ENCODE measurements at regions not wholly inside any gene's neighbourhood (a gene's known extent, or its start where the extent isn't known, plus 50 kb on each side); places are given as distances from the start of the nearest gene placed in this dataset.
"Not testable (repeated sequence)": the region's sequence is repeated elsewhere in the genome, so short reads cannot be mapped to it uniquely, and the experiment has no call there.

GRCh38 chr1:74869702-74870101 lies 136.8 kb downstream of the TYW3 start:
- no peak overlapping the region for H3K27ac ChIP-seq
- no peaks in the 10 kb centered on the region for H3K9me2 ChIP-seq (ENCODE audit: insufficient read depth)
- TF ChIP-seq EZH2phosphoT487 (IDR thresholded peaks at IDR 0.05; ENCODE audit: insufficient read depth, low read depth), result no peak
- no peak for TF ChIP-seq EZH2 (IDR thresholded peaks at IDR 0.05; ENCODE audit: insufficient read depth, poor library complexity, severe bottlenecking)
- H3K4me1 ChIP-seq (ENCODE audit: insufficient read depth), result no peaks in the 10 kb centered on the region
- in situ Hi-C loops (cut with MboI), result no loop called here
- no peaks in the 10 kb centered on the region for H3K27me3 ChIP-seq (replicated peaks; ENCODE audit: insufficient read depth)
- H3F3A ChIP-seq (ENCODE audit: insufficient read depth), result no peaks in the 10 kb centered on the region
- H3K79me2 ChIP-seq (ENCODE audit: insufficient read depth), result no peaks in the 10 kb centered on the region
- no peaks in the 10 kb centered on the region for H3K9me3 ChIP-seq (ENCODE audit: low read depth)
- H3K4me3 ChIP-seq, result no peak overlapping the region
- H3K9ac ChIP-seq, result no peak overlapping the region
- 0% methylated on average over 1 of the region's 1 CpG for WGBS, 2 experiments (ENCODE audit: low coverage in 1 of 2, low lambda C conversion rate in 2 of 2, missing lambda C conversion rate in 2 of 2)
- H2AFZ ChIP-seq, result no peak overlapping the region
- DNase-seq, result no peak
- no peaks in the 10 kb centered on the region for H3K36me3 ChIP-seq (ENCODE audit: low read depth)
- no peak overlapping the region for H3K4me2 ChIP-seq (ENCODE audit: unreplicated experiment)
- H4K20me1 ChIP-seq (ENCODE audit: insufficient read depth), result no peaks in the 10 kb centered on the region

- H3K79me2 ChIP-seq (ENCODE audit: insufficient read depth); in situ Hi-C loops (cut with MboI); H2AFZ ChIP-seq; DNase-seq; H3F3A ChIP-seq (ENCODE audit: insufficient read depth); H3K9me3 ChIP-seq (ENCODE audit: low read depth); H3K36me3 ChIP-seq (ENCODE audit: low read depth); H3K4me1 ChIP-seq (ENCODE audit: insufficient read depth); H3K4me2 ChIP-seq (ENCODE audit: unreplicated experiment); H3K4me3 ChIP-seq; H3K27me3 ChIP-seq (replicated peaks; ENCODE audit: insufficient read depth); H3K27ac ChIP-seq; H3K9ac ChIP-seq; H4K20me1 ChIP-seq (ENCODE audit: insufficient read depth); H3K9me2 ChIP-seq (ENCODE audit: insufficient read depth): not testable (repeated sequence)
- 69 to 73% methylated on average over 14 of the region's 14 CpGs for WGBS, 2 experiments (ENCODE audit: low coverage in 1 of 2, low lambda C conversion rate in 2 of 2, missing lambda C conversion rate in 2 of 2)
These were observed 144.4 kb downstream of the TYW3 start for GRCh38 chr1:74877366-74877765.

DNA sequence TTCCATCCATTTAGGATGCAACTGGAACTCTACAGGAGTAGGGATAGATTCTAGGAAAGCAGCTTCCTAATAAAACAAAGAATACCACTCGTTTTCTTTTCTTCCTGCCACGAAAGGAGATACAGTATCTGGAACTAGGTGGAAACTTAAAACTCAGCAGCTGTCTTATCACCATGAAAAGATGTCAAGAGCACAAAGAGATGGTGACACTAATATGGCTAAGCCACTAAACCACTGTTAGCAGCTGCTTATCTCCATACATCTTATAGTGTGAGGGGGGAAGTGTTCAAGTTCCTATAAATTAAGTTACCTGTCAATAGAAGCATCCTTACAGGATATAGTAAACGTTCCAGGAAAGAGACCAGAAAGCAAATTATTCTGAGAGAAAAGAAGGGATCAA lies 162.5 kb downstream of the TYW3 start:
- DNase-seq, result no peak
- Histone ChIP-seq H3K36me3 (ENCODE audit: low read depth) (no peaks in the 10 kb centered on the region), H3K4me1 (ENCODE audit: insufficient read depth) (no peaks in the 10 kb centered on the region), H3K79me2 (ENCODE audit: insufficient read depth) (no peaks in the 10 kb centered on the region), H3F3A (ENCODE audit: insufficient read depth) (no peaks in the 10 kb centered on the region), H2AFZ (no peak overlapping the region), H3K9me2 (ENCODE audit: insufficient read depth) (no peaks in the 10 kb centered on the region), H3K27me3 (replicated peaks; ENCODE audit: insufficient read depth) (no peaks in the 10 kb centered on the region), H4K20me1 (ENCODE audit: insufficient read depth) (no peaks in the 10 kb centered on the region), H3K9me3 (ENCODE audit: low read depth) (no peaks in the 10 kb centered on the region), H3K9ac (no peak overlapping the region), H3K4me2 (ENCODE audit: unreplicated experiment) (no peak overlapping the region), H3K27ac (no peak overlapping the region), H3K4me3 (no peak overlapping the region)
- in situ Hi-C loops (cut with MboI), result no loop called here
- 5 to 6% methylated on average over 3 of the region's 3 CpGs for WGBS, 2 experiments (ENCODE audit: low coverage in 1 of 2, low lambda C conversion rate in 2 of 2, missing lambda C conversion rate in 2 of 2)
- TF ChIP-seq EZH2 (IDR thresholded peaks at IDR 0.05; ENCODE audit: insufficient read depth, poor library complexity, severe bottlenecking), result no peak
- no peak for TF ChIP-seq EZH2phosphoT487 (IDR thresholded peaks at IDR 0.05; ENCODE audit: insufficient read depth, low read depth)

- Histone ChIP-seq H4K20me1 (ENCODE audit: insufficient read depth) (no peaks in the 10 kb centered on the region), H3K4me3 (no peak overlapping the region)
- in situ Hi-C loops (cut with MboI), result no loop called here
These were observed 175.2 kb downstream of the TYW3 start for GRCh38 chr1:74908131-74908530.

DNA sequence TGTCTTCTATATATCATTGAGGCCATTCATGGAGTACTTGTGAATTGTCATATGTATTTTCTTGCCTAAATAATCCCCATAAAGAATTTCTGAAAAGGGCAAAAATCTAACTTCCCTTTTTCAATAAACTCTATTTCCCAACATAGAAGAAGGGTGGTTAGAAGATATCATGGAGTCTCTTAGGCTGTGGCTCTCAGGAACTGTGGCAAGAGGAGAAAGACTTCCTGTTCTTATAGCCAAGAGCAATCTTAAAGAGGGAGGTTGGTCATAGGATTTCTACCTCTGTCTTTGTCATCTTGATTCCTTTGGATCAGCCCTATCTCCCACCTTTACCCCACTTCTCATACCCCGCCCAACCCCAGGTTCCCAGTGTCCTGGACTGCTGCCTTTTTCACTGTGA lies 175.8 kb downstream of the TYW3 start:
- Histone ChIP-seq H3K4me2 (ENCODE audit: unreplicated experiment) (no peak overlapping the region), H4K20me1 (ENCODE audit: insufficient read depth) (no peaks in the 10 kb centered on the region), H3K9ac (no peak overlapping the region), H3F3A (ENCODE audit: insufficient read depth) (no peaks in the 10 kb centered on the region), H3K4me3 (no peak overlapping the region), H3K27me3 (replicated peaks; ENCODE audit: insufficient read depth) (no peaks in the 10 kb centered on the region), H3K27ac (no peak overlapping the region), H3K9me2 (ENCODE audit: insufficient read depth) (no peaks in the 10 kb centered on the region), H3K36me3 (ENCODE audit: low read depth) (no peaks in the 10 kb centered on the region), H2AFZ (no peak overlapping the region), H3K4me1 (ENCODE audit: insufficient read depth) (no peaks in the 10 kb centered on the region), H3K79me2 (ENCODE audit: insufficient read depth) (no peaks in the 10 kb centered on the region), H3K9me3 (ENCODE audit: low read depth) (no peaks in the 10 kb centered on the region)
- TF ChIP-seq EZH2 (IDR thresholded peaks at IDR 0.05; ENCODE audit: insufficient read depth, poor library complexity, severe bottlenecking) (no peak), EZH2phosphoT487 (IDR thresholded peaks at IDR 0.05; ENCODE audit: insufficient read depth, low read depth) (no peak)
- in situ Hi-C loops (cut with MboI), result no loop called here
- DNase-seq, result no peak
- WGBS, 2 experiments (ENCODE audit: low coverage in 1 of 2, low lambda C conversion rate in 2 of 2, missing lambda C conversion rate in 2 of 2), result 19 to 27% methylated on average over 1 of the region's 1 CpG

More at GRCh38 chr1:74908131-74908530, 175.2 kb downstream of the TYW3 start:
- no peaks in the 10 kb centered on the region for H3K9me2 ChIP-seq (ENCODE audit: insufficient read depth)
- no peak for DNase-seq
- no peak overlapping the region for H3K27ac ChIP-seq
- H3K79me2 ChIP-seq (ENCODE audit: insufficient read depth), result no peaks in the 10 kb centered on the region
- H3K4me2 ChIP-seq (ENCODE audit: unreplicated experiment), result no peak overlapping the region
- H2AFZ ChIP-seq, result no peak overlapping the region
- H3K36me3 ChIP-seq (ENCODE audit: low read depth), result no peaks in the 10 kb centered on the region
- H3K4me1 ChIP-seq (ENCODE audit: insufficient read depth), result no peaks in the 10 kb centered on the region
- TF ChIP-seq EZH2phosphoT487 (IDR thresholded peaks at IDR 0.05; ENCODE audit: insufficient read depth, low read depth) (no peak), EZH2 (IDR thresholded peaks at IDR 0.05; ENCODE audit: insufficient read depth, poor library complexity, severe bottlenecking) (no peak)
- no peak overlapping the region for H3K9ac ChIP-seq
- no peaks in the 10 kb centered on the region for H3K27me3 ChIP-seq (replicated peaks; ENCODE audit: insufficient read depth)
- H3F3A ChIP-seq (ENCODE audit: insufficient read depth), result no peaks in the 10 kb centered on the region
- no peaks in the 10 kb centered on the region for H3K9me3 ChIP-seq (ENCODE audit: low read depth)
